ENCODE measurements at regions not wholly inside any gene's neighbourhood (a gene's known extent, or its start where the extent isn't known, plus 50 kb on each side); places are given as distances from the start of the nearest gene placed in this dataset.

DNA sequence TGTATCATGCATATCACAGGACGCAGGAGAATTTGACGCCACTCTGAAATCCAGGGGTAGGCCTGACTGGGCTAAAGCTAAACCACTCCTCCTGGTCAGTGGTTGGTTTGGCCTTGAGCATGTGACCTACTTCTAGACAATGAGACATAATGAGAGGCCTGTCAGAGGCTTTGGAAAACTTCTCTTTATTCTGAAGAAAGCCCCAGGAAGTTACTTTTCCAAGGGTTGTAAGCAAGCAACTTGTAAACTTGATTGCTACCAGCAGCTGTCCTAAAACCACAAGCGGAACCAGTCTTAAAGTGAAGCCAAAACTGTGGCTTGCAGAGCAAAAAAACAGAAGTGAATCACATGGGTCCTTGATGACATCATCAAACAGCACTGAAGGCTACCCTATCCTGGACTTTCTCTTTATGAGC is 138.2 kb upstream of the COX10 start:
- no peak for DNase-seq (ENCODE audit: low read depth in 2 of 2)

DNA sequence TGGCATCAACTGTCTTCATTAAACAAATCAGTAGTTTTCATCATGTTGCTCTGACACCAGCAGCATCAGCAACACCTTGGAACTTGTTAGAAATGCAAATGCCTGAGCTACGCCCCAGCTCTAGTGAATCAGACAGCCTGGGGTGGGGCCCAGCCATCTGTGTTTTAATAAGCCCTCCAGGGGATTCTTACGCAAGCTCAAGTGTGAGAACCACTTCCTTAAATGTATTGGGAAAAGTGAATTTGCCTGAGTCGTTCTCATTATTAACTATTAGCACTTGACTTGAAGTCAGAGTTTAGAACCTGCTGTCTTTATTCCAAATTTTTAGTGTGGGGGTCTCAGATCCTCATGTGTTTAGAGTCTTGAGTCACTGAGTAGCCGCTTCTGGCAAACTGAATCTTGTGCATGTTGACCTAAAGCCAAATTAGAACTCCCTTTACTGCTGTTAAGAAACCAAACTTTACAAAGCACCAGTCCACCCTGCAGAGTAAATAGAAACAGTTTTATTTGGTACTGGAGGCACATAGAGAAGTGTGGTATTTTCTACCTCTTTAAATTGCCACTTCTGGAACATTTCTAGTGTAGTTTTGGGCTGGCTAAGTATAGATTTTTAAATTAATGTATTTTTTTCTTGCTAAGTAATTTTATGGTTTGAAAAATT is 137.4 kb upstream of the COX10 start:
- DNase-seq (ENCODE audit: low read depth in 2 of 2), result no peak

DNA sequence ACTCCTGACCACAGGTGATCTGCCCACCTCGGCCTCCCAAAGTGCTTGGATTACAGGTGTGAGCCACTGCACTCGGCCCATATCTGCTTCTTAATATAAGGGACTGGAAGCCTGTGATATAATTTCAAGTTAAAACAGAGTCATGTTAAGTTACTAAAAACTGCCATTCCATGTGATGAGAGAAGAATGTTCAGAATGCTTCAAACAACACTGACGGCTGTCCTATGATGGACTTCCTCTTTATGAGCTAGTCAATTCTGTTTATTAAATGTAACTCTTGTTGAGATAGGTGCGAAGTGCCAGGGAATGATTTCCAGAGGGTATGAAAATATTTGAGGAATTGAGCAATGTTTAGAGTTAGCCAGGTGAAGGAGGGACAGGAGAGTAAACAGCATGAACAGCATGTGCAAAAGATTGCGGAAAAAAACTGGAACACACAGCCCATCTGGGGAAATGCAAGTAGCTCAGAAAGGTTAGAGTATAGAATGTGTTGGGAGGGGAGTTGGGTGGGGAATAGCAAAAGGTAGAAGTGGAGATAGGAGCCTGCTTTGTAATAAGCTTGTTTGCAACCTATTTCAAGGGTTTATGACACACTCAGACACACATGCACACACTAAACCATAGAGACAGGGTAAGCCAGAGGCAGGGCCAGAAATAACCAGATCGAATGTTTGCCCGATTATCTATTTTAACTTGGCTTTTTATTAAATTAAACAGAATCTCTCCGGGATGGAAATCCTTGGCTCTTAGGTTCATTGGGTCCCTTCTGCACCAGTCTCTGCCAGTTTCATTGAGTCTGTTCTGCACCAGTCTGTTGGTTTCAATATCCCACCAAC is 135.6 kb upstream of the COX10 start:
- no peak for DNase-seq (ENCODE audit: low read depth in 2 of 2)

DNA sequence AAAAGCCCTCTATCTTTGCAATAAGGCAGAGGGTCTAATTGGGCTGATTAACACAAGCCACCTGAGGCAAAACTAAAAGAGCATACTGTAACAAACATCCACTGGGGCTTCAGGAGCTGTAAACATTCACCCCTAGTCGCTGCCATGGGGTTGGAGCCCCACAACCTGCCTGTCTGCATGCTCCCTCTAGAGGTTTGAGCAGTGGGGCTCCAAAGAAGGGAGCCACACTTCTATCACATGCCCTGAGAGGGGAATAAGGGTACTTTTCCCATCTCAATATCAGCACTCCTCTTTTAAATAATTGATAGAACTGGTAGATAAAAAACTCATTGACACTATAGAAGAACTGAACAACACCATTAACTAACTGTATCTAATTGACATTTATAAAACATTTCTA is 130.1 kb upstream of the COX10 start:
- DNase-seq (ENCODE audit: low read depth in 2 of 2), result no peak

DNA sequence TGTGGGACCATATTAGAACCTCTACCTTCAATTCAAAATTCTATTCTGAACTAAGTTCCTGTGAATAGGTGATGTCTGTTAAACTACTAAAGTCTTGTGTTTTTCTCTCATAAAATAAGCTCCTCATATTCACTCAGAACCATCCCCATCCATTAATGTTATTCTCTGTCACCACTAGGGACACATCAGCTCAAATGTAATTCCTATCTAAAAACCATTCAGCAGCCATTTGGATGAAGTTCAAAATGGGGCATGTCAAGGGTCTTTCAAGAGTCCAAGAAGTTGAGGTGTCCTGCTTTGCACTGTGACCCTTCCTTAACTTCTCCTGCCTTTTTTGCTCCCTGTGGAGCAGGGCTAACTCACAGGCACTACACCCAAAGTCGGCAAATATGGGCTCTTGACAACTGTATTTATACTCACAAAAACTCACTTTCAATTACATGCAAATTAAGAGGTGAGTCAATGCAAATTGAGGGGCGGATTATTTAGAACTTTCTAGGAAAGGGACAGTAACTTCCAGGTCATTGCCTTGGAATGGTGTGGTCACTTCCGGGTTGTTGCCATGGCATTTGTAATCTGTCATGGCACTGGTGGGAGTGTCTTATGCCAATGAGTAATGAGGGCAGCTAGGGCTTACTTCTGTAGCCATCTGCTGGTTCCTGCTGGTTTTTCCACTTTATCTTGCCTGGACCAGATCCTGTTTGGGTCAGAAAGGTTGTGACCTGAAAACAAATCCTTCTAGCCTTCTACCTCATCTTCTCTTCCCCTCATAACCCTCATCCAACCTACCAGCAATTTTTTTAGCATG is 128.2 kb upstream of the COX10 start:
- no peak for DNase-seq (ENCODE audit: low read depth in 2 of 2)

DNA sequence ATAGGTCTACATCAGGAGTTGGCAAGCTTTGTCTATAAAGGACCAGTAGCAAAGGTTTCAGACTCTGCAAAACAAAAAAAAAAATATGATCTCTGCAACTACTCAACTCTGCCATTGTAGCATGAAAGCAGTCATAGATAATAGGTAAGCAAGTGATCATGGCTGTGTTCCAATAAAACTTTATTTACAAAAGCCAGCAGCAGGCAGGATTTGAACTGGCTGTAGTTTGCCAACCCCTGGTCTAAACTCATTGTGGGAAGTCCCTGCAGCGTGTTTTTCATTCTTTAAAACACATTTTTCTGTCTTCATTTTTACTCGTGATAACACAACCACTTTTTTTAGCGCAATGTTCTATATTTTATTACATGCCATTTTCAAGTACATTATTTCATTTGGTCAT is 127.5 kb upstream of the COX10 start:
- DNase-seq (ENCODE audit: low read depth in 2 of 2), result no peak

DNA sequence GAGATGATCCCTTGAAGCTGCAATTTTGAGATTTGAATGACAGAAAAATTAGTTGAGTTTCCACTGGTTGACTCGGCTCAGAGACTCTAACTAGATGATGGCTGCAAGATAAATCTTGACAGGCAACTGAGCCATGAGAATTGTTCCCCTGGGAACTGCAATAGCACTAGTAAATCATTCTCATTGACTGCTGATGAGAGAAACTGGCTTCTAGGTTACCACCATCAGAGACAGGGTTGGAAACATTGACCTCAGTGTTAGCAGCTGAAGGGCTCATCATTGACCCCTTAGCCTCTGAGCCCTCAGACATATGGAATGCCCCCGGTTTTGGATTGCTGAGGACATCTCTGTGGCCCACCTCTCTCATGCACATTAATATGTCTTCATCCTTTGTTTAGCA is 125.4 kb upstream of the COX10 start:
- no peak for DNase-seq (ENCODE audit: low read depth in 2 of 2)

DNA sequence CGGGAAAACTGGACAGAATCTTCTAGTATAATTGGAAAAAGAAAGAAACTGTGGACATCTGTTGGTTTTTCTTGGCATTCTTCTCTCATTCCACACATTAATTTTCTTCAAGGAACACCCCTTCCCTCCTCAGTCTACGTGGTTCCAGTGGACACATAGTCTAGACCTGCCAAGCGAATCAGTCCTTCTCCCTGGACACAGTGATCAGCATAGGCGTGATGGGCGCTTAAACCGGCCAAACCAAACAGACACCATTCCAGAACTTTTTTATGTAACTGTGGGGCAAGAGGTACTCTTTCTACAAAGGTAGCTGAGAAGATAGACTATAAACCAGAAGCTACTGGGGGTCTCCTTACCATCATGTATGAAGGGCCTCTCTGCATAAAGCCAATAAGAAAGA is 121.8 kb upstream of the COX10 start:
- no peak for DNase-seq (ENCODE audit: low read depth in 2 of 2)

DNA sequence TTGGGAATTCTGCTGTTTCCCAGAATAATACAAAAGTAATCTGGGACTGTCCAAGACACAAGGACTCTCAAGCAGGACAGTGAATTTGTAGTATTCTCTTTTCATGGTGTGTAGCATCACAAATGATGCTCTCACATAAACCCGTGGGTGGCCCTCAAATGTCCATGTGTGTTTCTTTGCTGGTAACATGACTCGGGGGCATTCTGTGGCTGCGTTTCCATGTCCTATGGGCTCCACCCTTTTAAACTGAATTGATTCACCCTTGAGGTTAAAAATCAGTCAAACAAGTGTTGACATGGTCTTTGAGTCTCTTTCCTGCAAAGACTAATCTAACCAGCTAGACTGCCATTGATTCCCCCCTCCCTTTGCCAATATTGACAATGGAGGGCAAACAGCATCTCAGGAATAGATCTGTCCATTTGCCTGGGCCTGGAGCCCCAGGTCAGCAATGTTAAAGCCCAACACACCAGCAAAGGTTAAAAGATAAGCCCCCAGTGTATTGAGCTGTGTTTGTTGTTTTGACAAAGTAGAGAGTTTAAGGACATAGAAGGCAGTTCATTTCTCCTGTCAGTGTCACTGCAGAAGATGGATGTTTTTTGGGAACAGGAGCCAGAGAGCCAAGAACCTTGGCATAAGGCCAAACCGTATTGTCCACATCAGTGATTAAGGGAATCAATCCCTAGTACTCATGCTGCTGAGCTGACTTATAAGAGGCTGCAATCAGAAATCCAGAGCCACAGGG is 117.1 kb upstream of the COX10 start:
- no peak for DNase-seq (ENCODE audit: low read depth in 2 of 2)

DNA sequence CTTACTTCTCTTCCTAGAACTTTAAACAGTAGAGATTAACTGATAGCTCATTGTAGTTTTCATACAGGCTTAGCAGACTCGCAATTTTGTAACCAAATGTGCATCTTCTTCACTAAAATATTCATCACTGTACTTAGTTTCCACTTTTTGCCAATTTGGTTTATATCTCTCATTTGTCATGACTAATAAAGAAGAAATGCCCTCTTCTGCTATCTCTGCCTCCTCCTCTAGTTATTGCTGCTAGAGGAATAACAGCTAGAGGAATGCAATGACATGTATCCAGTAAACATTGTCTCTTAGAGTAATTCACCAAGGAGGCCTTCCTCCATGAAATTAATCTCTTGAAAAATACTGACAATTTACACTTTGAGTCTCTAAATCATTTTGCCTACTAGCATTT is 115.5 kb upstream of the COX10 start:
- DNase-seq (ENCODE audit: low read depth in 2 of 2), result no peak

DNA sequence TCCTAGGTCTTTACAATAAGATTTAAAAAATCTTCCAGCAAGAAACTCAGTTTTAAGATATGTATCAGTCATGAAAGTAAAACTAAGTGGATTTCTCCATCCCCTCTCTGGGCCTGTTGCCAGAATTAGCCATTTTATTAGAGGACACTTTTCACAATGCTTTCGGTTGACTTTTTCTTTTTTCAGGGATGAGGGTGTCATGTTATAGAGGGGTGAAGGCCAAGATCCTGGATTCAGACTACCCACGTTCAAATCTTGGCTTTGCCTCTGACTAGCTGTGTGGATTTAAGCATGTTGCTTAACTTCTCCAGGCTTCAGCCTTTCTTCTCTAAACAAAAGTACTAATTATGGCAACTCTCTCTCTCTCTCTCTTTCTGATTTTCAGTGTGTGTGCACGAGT is 111.7 kb upstream of the COX10 start:
- DNase-seq (ENCODE audit: low read depth in 2 of 2), result no peak

DNA sequence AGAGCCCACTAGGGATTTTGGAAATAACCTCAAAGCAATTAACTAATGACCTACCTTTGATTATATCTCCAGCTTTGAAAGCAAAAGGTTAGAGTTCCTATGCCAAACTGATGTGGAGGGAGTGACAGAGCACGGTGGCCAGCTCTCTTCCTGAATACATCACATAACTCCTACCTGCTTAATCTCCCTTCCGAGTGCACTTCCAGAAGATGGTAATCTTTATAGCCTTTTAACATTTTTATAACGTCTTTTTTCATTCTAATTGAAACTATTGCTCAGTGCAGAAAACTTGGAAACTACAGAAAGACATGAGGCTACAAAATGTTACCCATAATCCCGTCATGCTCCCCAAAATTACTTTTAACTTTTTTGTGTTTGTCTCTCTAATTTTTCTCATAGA is 110.5 kb upstream of the COX10 start:
- no peak for DNase-seq (ENCODE audit: low read depth in 2 of 2)

DNA sequence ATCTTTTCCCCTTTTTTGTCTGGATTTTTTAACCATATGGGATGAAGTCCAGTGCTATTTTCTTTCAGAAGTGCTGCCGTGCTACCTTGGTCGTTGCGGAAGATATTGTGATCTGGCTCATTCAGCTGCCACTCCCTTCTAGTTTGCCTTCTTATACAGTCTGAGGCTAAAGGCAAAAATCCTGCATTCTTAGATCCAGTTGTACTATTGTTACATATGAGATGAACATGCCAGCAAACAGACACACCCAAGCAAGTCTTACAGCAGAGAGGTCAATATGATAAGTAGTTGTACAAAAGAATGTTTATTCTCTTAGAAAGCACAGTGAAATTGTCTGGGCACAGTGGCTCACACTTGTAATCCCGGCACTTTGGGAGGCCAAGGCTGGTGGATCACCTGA is 108.0 kb upstream of the COX10 start:
- no peak for DNase-seq (ENCODE audit: low read depth in 2 of 2)

DNA sequence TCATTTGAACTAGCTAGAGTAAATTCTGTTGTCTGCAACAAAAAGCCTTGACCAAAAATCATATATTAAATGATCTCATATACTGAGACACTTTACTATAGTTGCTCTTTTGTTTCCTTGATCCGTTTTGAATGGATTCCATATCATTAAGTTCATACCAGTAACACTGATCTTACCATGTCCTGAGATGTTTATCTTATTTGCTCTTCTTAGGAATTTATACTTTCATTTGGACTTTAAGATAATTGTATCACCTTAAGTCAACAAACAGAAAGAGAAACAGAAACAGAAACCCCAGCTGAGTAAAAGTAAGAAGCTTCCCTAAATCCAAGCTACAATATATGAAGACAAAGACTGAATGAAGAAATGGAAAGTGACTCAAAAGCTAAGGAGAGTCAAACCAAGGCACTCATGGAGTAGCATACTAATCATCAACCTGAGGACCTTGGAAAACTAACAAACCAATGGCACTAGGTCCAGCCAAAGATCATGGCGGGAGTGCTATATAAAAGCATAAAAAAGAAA is 106.5 kb upstream of the COX10 start:
- no peak for DNase-seq (ENCODE audit: low read depth in 2 of 2)

DNA sequence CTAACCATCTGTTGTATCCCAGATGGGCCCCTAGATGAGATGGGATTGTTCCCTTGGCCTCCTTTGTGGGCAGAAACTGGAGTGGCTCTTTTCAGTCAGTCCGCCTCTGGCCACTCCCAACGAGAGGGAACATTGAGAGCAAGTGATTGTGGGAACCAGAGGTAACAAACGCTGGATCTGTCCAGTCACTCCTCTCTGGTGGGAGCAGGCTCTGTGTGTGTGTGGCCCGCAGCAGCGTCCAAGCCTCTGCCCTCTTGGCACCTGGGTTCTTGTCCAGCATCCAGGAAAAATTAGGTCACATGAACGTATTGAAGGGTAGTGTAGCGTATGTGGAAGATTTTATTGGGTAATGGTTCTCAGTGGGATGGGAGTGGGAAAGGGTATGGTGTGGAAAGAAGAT is 101.9 kb upstream of the COX10 start:
- DNase-seq (ENCODE audit: low read depth in 2 of 2), result no peak

DNA sequence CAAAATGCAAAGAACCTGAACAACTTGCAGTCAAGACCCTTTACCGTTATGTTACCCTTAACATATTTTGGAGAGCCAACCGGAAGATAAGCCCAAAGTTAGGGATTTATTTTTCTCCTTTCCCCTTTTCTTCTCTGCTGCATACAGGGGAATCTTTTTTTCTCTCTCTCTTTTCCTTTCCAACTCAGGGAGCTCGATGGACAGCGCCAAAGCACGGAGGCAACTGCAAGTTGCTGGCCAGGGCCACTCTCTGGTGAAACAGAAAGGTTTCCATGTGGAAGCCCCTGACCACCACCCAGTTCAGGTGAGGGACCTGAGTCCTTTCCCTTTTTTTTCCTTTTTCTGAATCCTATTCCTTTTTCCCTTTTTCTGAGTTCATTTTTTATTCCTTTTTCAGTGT is 98.8 kb upstream of the COX10 start:
- DNase-seq (ENCODE audit: low read depth in 2 of 2), result no peak

DNA sequence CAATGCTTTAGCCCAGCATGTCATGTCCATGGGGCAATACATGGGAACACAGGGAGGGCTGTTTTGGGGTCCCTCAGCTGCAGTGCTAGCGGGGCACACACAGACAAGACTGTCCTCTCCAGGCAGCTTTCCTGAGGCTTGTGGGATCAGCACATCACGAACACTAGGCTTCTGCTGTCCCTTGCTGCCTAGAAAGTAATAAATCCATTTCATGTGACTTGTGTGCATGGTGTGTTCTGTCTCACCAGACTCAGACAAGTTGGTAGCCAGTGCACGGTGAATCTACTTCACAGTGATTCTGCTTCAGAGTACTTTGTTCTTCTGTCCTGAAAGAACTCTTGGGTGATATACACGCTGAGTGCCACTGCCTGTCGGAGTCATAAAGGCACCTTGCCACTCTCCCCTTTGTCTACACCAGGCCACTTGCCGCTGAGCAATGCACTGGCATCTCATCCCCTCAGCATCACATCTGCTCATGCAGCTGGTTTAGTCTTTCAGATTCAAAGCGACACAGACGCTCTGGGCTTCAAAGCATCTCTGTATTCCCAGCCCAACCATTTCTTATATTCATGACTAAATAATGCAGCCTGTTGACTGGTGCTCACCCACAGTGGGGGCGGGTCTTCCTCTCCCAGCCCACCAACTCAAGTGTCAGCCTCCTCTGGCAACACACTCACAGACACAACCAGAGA is 95.2 kb upstream of the COX10 start:
- no peak for DNase-seq (ENCODE audit: low read depth in 2 of 2)

DNA sequence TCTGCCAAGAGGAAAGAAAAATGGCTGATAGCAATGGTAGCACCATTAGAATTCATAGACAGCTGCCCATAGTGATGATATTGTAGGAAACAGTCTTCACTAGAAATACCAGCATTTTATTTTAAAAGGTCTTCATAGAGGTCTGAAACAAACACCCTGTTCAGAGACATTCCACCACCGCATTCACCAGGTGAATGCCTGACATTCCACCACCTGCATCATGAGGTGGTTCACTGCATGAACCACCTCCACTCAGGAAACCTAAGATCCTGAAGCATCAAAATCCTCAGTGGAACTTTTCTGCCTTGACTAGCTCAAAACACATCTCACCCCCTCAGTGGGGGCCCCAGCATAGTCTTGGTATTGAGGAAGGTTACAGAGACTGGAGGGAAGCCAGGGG is 91.5 kb upstream of the COX10 start:
- no peak for DNase-seq (ENCODE audit: low read depth in 2 of 2)

DNA sequence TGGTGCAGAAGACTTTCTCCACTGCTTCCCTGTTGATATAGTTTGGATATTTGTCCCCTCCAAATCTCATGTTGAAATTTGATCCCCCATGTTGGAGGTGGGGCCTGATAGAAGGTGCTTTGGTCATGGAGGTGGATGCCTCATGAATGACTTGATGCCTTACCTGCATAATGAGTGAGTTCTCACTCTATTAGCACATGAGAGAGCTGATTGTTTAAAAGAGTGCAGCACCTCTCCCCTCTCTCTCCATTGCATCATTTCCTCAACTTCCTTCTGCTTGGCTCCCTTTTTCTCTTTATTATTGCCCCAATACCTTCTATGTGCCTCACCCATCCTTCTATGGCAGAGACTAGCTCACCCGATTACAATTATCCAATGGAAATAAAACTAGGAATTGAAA is 90.8 kb upstream of the COX10 start:
- DNase-seq (ENCODE audit: low read depth in 2 of 2), result no peak

DNA sequence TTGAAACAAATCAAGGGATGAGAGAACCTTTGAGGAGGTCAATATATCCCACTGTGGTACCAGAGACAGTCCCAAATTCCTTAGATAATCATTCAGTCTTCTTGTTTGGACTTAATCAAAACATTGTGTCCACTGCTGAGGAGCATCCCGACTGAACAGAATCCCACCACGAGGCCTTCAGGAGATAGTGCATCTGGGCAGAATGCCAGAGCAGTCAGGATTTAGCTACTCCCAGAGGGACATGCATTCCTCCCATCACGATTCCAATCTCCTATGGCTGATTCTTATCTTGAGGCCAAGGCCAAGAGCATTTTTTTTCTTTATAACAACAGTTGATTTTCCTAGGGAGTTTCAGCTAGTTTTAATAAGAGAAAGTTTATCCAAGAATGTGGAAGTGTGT is 87.4 kb upstream of the COX10 start:
- no peak for DNase-seq (ENCODE audit: low read depth in 2 of 2)

DNA sequence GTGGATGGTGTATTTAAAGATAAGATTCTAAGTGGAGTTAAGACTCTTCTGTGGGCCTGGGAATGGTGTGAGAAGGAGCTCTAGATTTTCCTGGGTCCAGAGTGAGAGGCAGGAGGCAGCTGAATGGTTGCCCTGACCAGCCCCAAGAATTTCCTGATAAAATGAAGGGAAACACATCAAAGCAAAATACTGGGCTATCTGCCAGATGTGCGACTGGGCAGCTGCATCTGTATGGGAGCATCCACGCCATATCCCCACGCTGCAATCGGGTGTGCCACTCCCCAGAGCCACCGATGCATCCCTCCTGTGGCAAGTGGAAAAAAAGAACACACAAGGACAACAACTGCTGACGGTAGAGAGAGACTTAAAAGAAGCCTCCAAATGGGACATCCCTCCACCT is 84.3 kb upstream of the COX10 start:
- DNase-seq (ENCODE audit: low read depth in 2 of 2), result no peak

Data from lung microvascular endothelial cell (primary cell).